Activated CD4-positive, alpha-beta T cell treated with anti-CD3 and anti-CD28 coated beads, Interleukin-2, amount 10 ng/mL, durations not matched to agents 24 days and 14 days (primary cell): ENCODE measurements at regions not wholly inside any gene's neighbourhood (a gene's known extent, or its start where the extent isn't known, plus 50 kb on each side); places are given as distances from the start of the nearest gene placed in this dataset.
"Not testable (repeated sequence)": the region's sequence is repeated elsewhere in the genome, so short reads cannot be mapped to it uniquely, and the experiment has no call there.

Experiments used
- DNase-seq: peaks from one replicate; pipeline ENCODE4 v3.0.0; 2022
- H3K27ac Mint-ChIP-seq: one replicate; pipeline ENCODE4 v1.8.0; 2022; ENCODE audit warnings: mild to moderate bottlenecking, mixed read lengths
- H3K27me3 Mint-ChIP-seq: one replicate; pipeline ENCODE4 v1.8.0; 2022; ENCODE audit warnings: mixed read lengths
- H3K36me3 Mint-ChIP-seq: one replicate; pipeline ENCODE4 v1.8.0; 2022; ENCODE audit warnings: low read depth, mild to moderate bottlenecking, mixed read lengths
- H3K4me1 Mint-ChIP-seq: one replicate; pipeline ENCODE4 v1.8.0; 2021; ENCODE audit warnings: mixed read lengths
- H3K4me3 Mint-ChIP-seq: one replicate; pipeline ENCODE4 v1.8.0; 2022; ENCODE audit warnings: mild to moderate bottlenecking, moderate library complexity, mixed read lengths
- H3K9me3 Mint-ChIP-seq: one replicate; pipeline ENCODE4 v1.8.0; 2021; ENCODE audit warnings: mixed read lengths
- intact Hi-C: fragments of 100-400 bp; cut with micrococcal nuclease; formaldehyde crosslinking; loops from one replicate; pipeline ENCODE4 v1.15.1; 2023

DNA sequence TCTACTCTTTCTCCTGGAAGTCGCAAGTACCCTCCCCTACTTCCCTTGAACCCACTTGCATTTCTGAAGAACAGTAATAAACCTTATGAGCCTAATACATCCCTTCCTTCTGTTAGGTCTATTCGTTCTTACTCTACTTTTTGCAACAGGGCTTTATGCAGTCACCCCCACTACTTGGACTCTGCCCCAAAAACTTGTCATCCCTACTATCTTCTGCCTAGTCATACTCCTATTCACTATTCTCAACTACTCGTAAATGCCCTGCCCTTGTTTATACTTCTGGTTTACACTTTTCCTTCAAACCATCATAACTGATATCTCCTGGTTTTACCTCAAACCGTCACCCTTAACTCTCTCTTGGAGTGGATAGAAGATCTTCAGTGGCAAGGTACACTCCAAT is 55.2 kb upstream of the SLIT2 start:
- Mint-ChIP-seq H3K4me1 (no peaks in the 10 kb centered on the region), H3K4me3 (no peak overlapping the region), H3K36me3 (no peaks in the 10 kb centered on the region), H3K27me3 (no peaks in the 10 kb centered on the region), H3K9me3 (peaks cover 3% of the 10 kb centered on the region), H3K27ac (no peak overlapping the region)
- intact Hi-C loops, result no loop called here
- no peak for DNase-seq

DNA sequence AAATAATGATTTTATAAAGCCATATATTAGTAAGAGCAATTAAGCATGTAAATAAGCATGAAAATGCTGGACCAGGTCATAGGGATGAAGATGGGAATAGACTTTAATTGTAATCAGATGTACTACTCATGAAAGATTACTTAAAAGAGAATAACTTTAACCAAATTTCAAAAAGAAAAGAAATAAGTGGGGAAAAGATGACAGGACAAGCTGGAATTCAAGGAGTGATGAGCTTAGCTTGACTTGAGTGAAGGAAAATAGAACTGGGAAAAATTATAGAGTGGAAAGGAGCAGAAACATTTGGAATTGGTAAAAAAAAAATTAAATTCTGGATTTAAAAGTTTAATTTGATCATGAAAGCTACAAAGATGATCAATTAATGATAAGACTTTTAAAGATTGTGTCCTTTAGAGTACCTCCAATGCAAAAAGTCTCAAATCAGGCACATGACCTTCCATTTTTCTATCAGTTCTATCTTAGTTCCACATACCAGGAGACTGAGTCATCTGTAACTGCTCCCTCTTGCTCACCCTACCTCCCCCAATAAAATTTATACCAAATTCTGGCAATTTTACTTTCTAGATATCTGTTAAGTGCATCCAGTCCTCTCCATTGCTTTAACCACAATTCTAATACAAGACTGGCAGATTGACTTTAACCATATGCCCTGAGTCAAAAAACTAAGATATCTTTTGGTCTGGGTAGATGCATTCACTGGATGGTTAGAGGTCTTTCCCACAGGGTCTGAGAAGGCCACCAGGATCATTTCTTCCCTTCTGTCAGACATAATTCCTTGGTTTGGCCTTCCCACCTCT is 56.4 kb upstream of the SLIT2 start:
- H3K4me1 Mint-ChIP-seq, result no peaks in the 10 kb centered on the region
- no peaks in the 10 kb centered on the region for H3K27me3 Mint-ChIP-seq
- intact Hi-C loops, result no loop called here
- no peak for DNase-seq
- H3K4me3 Mint-ChIP-seq, result no peak overlapping the region
- H3K9me3 Mint-ChIP-seq, result peaks cover 3% of the 10 kb centered on the region
- no peak overlapping the region for H3K27ac Mint-ChIP-seq
- no peaks in the 10 kb centered on the region for H3K36me3 Mint-ChIP-seq

- Mint-ChIP-seq H3K27me3 (no peaks in the 10 kb centered on the region), H3K4me1 (no peaks in the 10 kb centered on the region), H3K9me3 (peaks cover 11% of the 10 kb centered on the region), H3K4me3 (no peak overlapping the region), H3K27ac (no peak overlapping the region), H3K36me3 (no peaks in the 10 kb centered on the region)
- intact Hi-C loops, result no loop called here
- DNase-seq, result no peak
These were observed 57.3 kb upstream of the SLIT2 start for GRCh38 chr4:20194123-20195013.

DNA sequence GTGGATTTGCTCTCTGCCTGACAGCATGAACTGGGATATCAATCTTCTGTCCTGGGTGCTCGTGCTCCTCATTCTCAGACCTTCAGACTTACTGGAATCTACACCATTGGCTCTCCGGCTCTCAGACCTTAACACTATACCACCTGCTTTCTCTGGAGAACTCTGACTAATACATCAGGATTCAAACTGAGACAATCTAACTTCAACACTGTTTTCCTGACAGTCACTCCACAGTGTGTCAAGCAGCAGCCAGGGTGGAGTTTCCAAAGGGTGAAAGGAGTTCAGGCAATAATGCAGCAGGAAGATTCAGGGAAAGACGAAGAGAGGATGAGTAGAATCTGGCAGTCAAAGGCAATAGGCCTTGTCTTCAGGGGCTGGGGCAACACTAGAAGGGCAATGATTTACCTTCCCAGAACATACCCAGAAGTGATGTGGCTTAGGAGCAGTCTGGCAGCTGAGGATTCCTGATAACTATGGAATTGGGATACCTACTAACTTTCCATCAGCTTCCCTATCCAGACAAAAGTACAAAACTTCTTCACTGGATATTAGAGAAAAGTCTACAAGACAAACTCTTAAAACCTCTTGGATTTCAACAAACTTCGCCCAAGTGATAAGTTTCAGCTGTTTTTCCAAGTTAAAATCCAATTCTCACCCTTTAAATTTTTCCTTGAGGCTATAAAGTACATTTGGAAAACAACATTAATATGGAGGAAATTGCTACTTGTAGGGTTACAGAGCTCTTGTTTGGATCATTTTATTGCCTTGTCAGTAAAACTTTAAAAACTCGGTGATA is 58.4 kb upstream of the SLIT2 start:
- no peak for DNase-seq
- H3K9me3 Mint-ChIP-seq, result peaks cover 11% of the 10 kb centered on the region
- no peak overlapping the region for H3K27ac Mint-ChIP-seq
- H3K4me3 Mint-ChIP-seq, result no peak overlapping the region
- no peaks in the 10 kb centered on the region for H3K4me1 Mint-ChIP-seq
- no peaks in the 10 kb centered on the region for H3K36me3 Mint-ChIP-seq
- H3K27me3 Mint-ChIP-seq, result no peaks in the 10 kb centered on the region
- intact Hi-C loops, result no loop called here

DNA sequence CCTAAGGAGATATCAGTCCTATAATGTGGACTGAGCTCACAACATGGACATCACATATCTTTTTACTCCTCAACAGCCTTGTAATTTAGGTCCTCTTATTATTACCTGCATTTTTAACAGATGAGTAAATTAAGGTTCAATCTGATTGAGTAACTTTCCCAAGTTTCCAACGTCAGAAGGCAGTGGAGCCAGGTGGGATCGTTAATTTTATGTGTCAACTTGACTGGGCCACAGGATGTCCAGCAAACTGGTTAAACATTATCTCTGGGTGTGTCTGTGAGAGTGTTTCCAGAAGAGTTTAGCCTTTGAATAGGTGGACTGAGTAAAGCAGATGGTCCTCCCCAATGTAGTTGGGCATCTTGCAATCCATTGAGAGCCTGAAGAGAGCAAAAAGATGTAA is 59.0 kb upstream of the SLIT2 start:
- intact Hi-C loops, result no loop called here
- no peaks in the 10 kb centered on the region for H3K27me3 Mint-ChIP-seq
- no peak overlapping the region for H3K27ac Mint-ChIP-seq
- no peak overlapping the region for H3K4me3 Mint-ChIP-seq
- no peak for DNase-seq
- no peaks in the 10 kb centered on the region for H3K4me1 Mint-ChIP-seq
- H3K9me3 Mint-ChIP-seq, result peaks cover 11% of the 10 kb centered on the region
- H3K36me3 Mint-ChIP-seq, result no peaks in the 10 kb centered on the region

- no peak for DNase-seq
- peaks cover 10% of the 10 kb centered on the region for H3K9me3 Mint-ChIP-seq
- no peaks in the 10 kb centered on the region for H3K27me3 Mint-ChIP-seq
- no peaks in the 10 kb centered on the region for H3K4me1 Mint-ChIP-seq
- intact Hi-C loops, result no loop called here
- no peak overlapping the region for H3K27ac Mint-ChIP-seq
- H3K36me3 Mint-ChIP-seq, result no peaks in the 10 kb centered on the region
- no peak overlapping the region for H3K4me3 Mint-ChIP-seq
These were observed 66.6 kb upstream of the SLIT2 start for GRCh38 chr4:20185103-20185502.

DNA sequence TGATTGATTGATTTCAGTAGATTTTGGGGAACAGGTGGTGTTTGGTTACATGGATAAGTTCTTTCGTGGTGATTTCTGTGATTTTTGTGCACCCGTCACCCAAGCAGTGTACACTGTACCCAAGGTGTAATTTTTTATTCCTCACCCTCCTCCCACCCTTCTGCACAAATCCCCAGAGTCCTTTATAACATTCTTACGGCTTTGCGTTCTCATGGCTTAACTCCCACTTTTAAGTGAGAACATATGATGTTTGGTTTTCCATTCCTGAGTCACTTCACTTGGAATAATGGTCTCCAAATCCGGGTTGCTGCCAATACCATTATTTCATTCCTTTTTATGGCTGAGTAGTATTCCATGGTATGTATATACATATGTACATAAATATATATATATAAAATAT is 68.6 kb upstream of the SLIT2 start:
- H3K27me3 Mint-ChIP-seq, intact Hi-C loops, H3K4me1 Mint-ChIP-seq, H3K4me3 Mint-ChIP-seq, H3K27ac Mint-ChIP-seq, H3K36me3 Mint-ChIP-seq, H3K9me3 Mint-ChIP-seq, DNase-seq: not testable (repeated sequence)

DNA sequence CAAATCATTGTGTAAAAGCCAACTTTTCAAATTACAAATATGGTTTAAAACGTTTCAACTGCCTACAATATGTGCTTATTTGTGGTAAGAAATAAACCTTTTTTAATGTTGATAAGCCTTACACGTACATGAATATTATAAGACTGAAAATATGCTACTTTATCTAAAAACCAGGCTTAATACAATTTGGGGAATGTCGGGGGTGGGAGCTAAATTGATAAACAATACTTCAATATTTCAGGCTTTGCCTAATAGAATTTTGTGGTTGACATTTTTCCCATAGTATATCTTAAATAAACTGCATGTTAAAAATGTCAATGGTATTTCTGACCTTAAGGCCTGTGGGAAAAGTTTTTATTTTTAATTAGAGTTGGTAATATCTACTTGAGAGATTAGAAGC is 69.8 kb upstream of the SLIT2 start:
- H3K9me3 Mint-ChIP-seq, result peaks cover 4% of the 10 kb centered on the region
- intact Hi-C loops, result no loop called here
- DNase-seq, result no peak
- no peaks in the 10 kb centered on the region for H3K4me1 Mint-ChIP-seq
- no peaks in the 10 kb centered on the region for H3K36me3 Mint-ChIP-seq
- H3K4me3 Mint-ChIP-seq, result no peak overlapping the region
- H3K27me3 Mint-ChIP-seq, result no peaks in the 10 kb centered on the region
- H3K27ac Mint-ChIP-seq, result no peak overlapping the region

DNA sequence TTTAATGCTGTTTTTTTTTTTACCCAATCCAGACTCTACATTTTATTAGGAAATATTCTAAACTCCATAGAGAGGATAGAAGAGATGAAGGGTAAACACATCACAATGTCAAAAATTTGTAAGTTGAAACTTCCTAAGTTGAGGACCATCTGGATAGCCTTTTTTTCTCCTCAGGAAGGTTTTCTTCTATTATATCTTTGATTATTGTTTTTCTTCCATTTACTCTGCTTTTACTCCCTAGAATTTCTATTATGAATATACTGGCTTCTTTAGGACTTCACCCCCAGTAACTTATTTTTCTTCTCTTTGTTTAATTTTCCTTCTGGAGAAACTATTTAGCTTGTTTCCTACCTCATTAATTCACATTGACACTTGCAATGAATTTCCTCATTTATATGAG is 71.2 kb upstream of the SLIT2 start:
- Mint-ChIP-seq H3K27ac (no peak overlapping the region), H3K4me3 (no peak overlapping the region), H3K36me3 (no peaks in the 10 kb centered on the region), H3K9me3 (peaks cover 4% of the 10 kb centered on the region), H3K4me1 (no peaks in the 10 kb centered on the region), H3K27me3 (no peaks in the 10 kb centered on the region)
- intact Hi-C loops, result no loop called here
- no peak for DNase-seq

- H3K36me3 Mint-ChIP-seq, result no peaks in the 10 kb centered on the region
- no peak for DNase-seq
- intact Hi-C loops, result no loop called here
- no peaks in the 10 kb centered on the region for H3K27me3 Mint-ChIP-seq
- H3K9me3 Mint-ChIP-seq, result peaks cover 4% of the 10 kb centered on the region
- no peaks in the 10 kb centered on the region for H3K4me1 Mint-ChIP-seq
- no peak overlapping the region for H3K4me3 Mint-ChIP-seq
- H3K27ac Mint-ChIP-seq, result no peak overlapping the region
These were observed 72.7 kb upstream of the SLIT2 start for GRCh38 chr4:20178902-20179576.

DNA sequence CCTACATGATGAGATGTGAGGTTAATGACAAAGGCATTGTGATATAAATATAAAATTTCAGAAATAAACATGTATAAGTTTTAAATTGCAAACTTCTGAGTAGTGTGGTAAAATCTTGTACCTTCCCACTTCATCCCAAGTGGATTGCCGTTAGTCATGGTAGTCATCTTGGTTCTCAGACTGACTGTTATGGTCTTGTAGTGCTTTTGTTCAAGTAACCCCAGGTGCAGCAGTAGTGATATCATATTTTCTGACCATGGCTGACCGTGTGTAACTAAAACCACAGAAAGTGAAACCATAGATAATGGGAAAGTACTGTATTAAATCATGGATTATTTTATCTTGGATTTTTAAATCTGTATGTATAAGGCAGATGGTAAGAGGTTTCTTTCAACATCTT is 74.8 kb upstream of the SLIT2 start:
- Mint-ChIP-seq H3K27ac (no peak overlapping the region), H3K27me3 (no peaks in the 10 kb centered on the region), H3K4me1 (no peaks in the 10 kb centered on the region), H3K36me3 (no peaks in the 10 kb centered on the region), H3K9me3 (peaks cover 4% of the 10 kb centered on the region), H3K4me3 (no peak overlapping the region)
- DNase-seq, result no peak
- intact Hi-C loops, result no loop called here

GRCh38 chr4:20172070-20172760 is 79.5 kb upstream of the SLIT2 start:
- no peak overlapping the region for H3K27ac Mint-ChIP-seq
- no peaks in the 10 kb centered on the region for H3K27me3 Mint-ChIP-seq
- no peak for DNase-seq
- intact Hi-C loops, result no loop called here
- no peaks in the 10 kb centered on the region for H3K9me3 Mint-ChIP-seq
- H3K4me1 Mint-ChIP-seq, result no peaks in the 10 kb centered on the region
- H3K36me3 Mint-ChIP-seq, result no peaks in the 10 kb centered on the region
- H3K4me3 Mint-ChIP-seq, result no peak overlapping the region

DNA sequence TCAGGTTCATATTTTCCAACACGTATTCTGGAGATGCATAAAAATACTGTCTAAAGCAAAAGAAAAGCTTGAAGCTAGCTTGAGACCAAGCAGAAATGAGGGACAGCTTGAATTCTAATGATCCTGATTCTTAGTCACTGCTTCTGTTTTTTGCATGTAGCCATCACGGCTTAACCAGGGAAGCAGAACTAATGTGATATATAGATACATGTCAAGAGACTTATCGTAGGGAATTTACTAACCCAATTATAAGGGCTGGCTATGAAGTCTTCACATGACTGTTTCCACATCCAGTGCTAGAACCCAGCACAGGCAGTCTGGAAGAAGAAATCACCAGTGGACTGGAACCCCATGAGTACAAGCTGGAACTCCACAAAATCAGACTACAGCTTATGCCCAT is 85.2 kb upstream of the SLIT2 start:
- Mint-ChIP-seq H3K27ac (no peak overlapping the region), H3K36me3 (no peaks in the 10 kb centered on the region), H3K4me3 (no peak overlapping the region), H3K4me1 (no peaks in the 10 kb centered on the region), H3K9me3 (no peaks in the 10 kb centered on the region), H3K27me3 (no peaks in the 10 kb centered on the region)
- DNase-seq, result no peak
- intact Hi-C loops, result no loop called here
